ENCODE measurements at regions not wholly inside any gene's neighbourhood (a gene's known extent, or its start where the extent isn't known, plus 50 kb on each side); places are given as distances from the start of the nearest gene placed in this dataset.

- no peaks in the 10 kb centered on the region for H3K9me3 ChIP-seq
- no peaks in the 10 kb centered on the region for H3K4me1 ChIP-seq
- H3K27ac ChIP-seq: no peak overlapping the region
- H3K4me3 ChIP-seq: no peak overlapping the region
- no peaks in the 10 kb centered on the region for H3K36me3 ChIP-seq
- no peak for TF ChIP-seq POLR2A (IDR thresholded peaks at IDR 0.05)
- no peak for TF ChIP-seq POLR2AphosphoS5 (IDR thresholded peaks at IDR 0.05; ENCODE audit: insufficient read depth in 1 of 2, low read depth in 1 of 2)
- TF ChIP-seq, protein P1, sequence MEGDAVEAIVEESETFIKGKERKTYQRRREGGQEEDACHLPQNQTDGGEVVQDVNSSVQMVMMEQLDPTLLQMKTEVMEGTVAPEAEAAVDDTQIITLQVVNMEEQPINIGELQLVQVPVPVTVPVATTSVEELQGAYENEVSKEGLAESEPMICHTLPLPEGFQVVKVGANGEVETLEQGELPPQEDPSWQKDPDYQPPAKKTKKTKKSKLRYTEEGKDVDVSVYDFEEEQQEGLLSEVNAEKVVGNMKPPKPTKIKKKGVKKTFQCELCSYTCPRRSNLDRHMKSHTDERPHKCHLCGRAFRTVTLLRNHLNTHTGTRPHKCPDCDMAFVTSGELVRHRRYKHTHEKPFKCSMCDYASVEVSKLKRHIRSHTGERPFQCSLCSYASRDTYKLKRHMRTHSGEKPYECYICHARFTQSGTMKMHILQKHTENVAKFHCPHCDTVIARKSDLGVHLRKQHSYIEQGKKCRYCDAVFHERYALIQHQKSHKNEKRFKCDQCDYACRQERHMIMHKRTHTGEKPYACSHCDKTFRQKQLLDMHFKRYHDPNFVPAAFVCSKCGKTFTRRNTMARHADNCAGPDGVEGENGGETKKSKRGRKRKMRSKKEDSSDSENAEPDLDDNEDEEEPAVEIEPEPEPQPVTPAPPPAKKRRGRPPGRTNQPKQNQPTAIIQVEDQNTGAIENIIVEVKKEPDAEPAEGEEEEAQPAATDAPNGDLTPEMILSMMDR (IDR thresholded peaks at IDR 0.05): no peak
- H3K27me3 ChIP-seq: no peaks in the 10 kb centered on the region
- intact Hi-C loops (cut with DNase I): no loop called here
- DNase-seq (ENCODE audit: extremely low spot score in 2 of 2): no peak
Measured at GRCh38 chr7:33799766-33800165, 105.6 kb upstream of the BMPER start.

GRCh38 chr7:33802600-33802999 lies 102.7 kb upstream of the BMPER start:
- Histone ChIP-seq H3K27me3 (no peaks in the 10 kb centered on the region), H3K36me3 (no peaks in the 10 kb centered on the region), H3K4me3 (no peak overlapping the region), H3K4me1 (peaks cover 7% of the 10 kb centered on the region), H3K27ac (no peak overlapping the region), H3K9me3 (no peaks in the 10 kb centered on the region)
- intact Hi-C loops (cut with DNase I): no loop called here
- DNase-seq (ENCODE audit: extremely low spot score in 2 of 2): peak in 1 of 2 donors; percentile 1
- TF ChIP-seq POLR2A (IDR thresholded peaks at IDR 0.05) (no peak), POLR2AphosphoS5 (IDR thresholded peaks at IDR 0.05; ENCODE audit: insufficient read depth in 1 of 2, low read depth in 1 of 2) (no peak)
- TF ChIP-seq, protein P1 (IDR thresholded peaks at IDR 0.05): no peak

DNA sequence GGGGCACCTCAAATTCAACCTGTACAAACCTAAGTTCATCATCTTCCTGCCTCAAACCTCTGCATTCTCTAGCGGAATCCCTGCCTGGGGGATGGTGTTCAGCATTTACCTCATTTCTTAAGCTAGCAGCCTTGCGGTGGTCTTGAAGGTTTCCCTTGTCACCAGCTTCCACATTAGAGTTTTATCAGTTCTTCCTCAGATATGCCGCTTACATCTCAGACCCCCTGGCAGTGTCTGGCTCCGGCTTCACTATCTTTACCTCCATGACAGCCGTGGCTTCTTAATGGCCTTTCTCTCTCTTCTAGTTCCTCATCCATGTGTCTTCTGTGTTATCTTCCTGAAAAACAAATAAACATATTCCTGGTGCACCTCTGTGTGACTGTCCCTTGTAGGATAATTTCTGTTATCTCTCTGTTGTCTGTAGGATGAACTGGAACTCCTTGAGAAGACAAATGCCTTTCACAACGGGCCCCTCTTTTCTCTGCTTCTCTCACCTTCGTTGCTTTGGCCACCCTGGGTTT lies 101.1 kb upstream of the BMPER start:
- TF ChIP-seq POLR2A (IDR thresholded peaks at IDR 0.05) (no peak), POLR2AphosphoS5 (IDR thresholded peaks at IDR 0.05; ENCODE audit: insufficient read depth in 1 of 2, low read depth in 1 of 2) (no peak)
- TF ChIP-seq, protein P1 (IDR thresholded peaks at IDR 0.05): no peak
- Histone ChIP-seq H3K4me3 (no peak overlapping the region), H3K36me3 (no peaks in the 10 kb centered on the region), H3K27me3 (no peaks in the 10 kb centered on the region), H3K4me1 (peaks cover 7% of the 10 kb centered on the region), H3K9me3 (no peaks in the 10 kb centered on the region), H3K27ac (no peak overlapping the region)
- intact Hi-C loops (cut with DNase I): no loop called here
- DNase-seq (ENCODE audit: extremely low spot score in 2 of 2): peak in 1 of 2 donors; percentile 32

GRCh38 chr7:33805630-33806233 lies 99.6 kb upstream of the BMPER start:
- Histone ChIP-seq H3K36me3 (no peaks in the 10 kb centered on the region), H3K9me3 (no peaks in the 10 kb centered on the region), H3K27ac (no peak overlapping the region), H3K4me3 (no peak overlapping the region), H3K27me3 (no peaks in the 10 kb centered on the region), H3K4me1 (peaks cover 7% of the 10 kb centered on the region)
- TF ChIP-seq POLR2AphosphoS5 (IDR thresholded peaks at IDR 0.05; ENCODE audit: insufficient read depth in 1 of 2, low read depth in 1 of 2): no peak
- TF ChIP-seq, protein P1 (IDR thresholded peaks at IDR 0.05): no peak
- no peak for TF ChIP-seq POLR2A (IDR thresholded peaks at IDR 0.05)
- intact Hi-C loops (cut with DNase I): no loop called here
- DNase-seq (ENCODE audit: extremely low spot score in 2 of 2): no peak
